RWPE2 (cell line): ENCODE measurements at regions not wholly inside any gene's neighbourhood (a gene's known extent, or its start where the extent isn't known, plus 50 kb on each side); places are given as distances from the start of the nearest gene placed in this dataset.
"Not testable (repeated sequence)": the region's sequence is repeated elsewhere in the genome, so short reads cannot be mapped to it uniquely, and the experiment has no call there.

ENCODE experiments used
- ATAC-seq: fragments of 200-7000 bp; cut with Tn5 transposase; 3 replicates; pipeline ENCODE4 v1.9.1; 2021; ENCODE audit warnings: low read depth
- DNase-seq: peaks from one replicate; pipeline ENCODE4 v3.0.0-alpha.2; 2020; ENCODE audit warnings: low spot score
- H3K27ac ChIP-seq: fragments of 450-650 bp; 2 replicates; pipeline ENCODE4 v1.5.1; 2017; ENCODE audit warnings: mild to moderate bottlenecking; ENCODE audit not compliant: poor library complexity, severe bottlenecking
- H3K27me3 ChIP-seq: fragments of 250-450 bp; sonication (Bioruptor Pico); 2 replicates; pipeline ENCODE4 v1.5.1; 2021; ENCODE audit warnings: mild to moderate bottlenecking, moderate library complexity; ENCODE audit not compliant: insufficient read depth, poor library complexity, severe bottlenecking
- H3K36me3 ChIP-seq: fragments of 250-450 bp; sonication (Bioruptor Pico); 2 replicates; pipeline ENCODE4 v1.5.1; 2020; ENCODE audit warnings: low read depth, mild to moderate bottlenecking, moderate library complexity
- H3K4me1 ChIP-seq: fragments of 250-450 bp; sonication (Bioruptor Pico); 2 replicates; pipeline ENCODE4 v1.5.1; 2021; ENCODE audit warnings: mild to moderate bottlenecking, moderate library complexity; ENCODE audit not compliant: insufficient read depth, poor library complexity, severe bottlenecking
- H3K4me3 ChIP-seq: fragments of 250-450 bp; sonication (Bioruptor Pico); 2 replicates; pipeline ENCODE4 v1.5.1; 2021; ENCODE audit warnings: mild to moderate bottlenecking, moderate library complexity; ENCODE audit not compliant: severe bottlenecking
- H3K9me3 ChIP-seq: fragments of 250-450 bp; sonication (Bioruptor Pico); 2 replicates; pipeline ENCODE4 v1.5.1; 2021; ENCODE audit warnings: mild to moderate bottlenecking, moderate library complexity; ENCODE audit not compliant: severe bottlenecking
- CTCF ChIP-seq: fragments of 450-650 bp; IDR thresholded peaks from one replicate; pipeline ENCODE4 v1.5.1; 2017; ENCODE audit warnings: mild to moderate bottlenecking, moderate library complexity; ENCODE audit not compliant: poor library complexity, severe bottlenecking

- no peak for ATAC-seq
- no peak for DNase-seq
- Histone ChIP-seq H3K4me1 (no peaks in the 10 kb centered on the region), H3K27me3 (no peaks in the 10 kb centered on the region), H3K4me3 (no peak overlapping the region), H3K9me3 (no peaks in the 10 kb centered on the region), H3K36me3 (no peaks in the 10 kb centered on the region), H3K27ac (no peak overlapping the region)
- TF ChIP-seq CTCF, result no peak
These were observed 110.4 kb upstream of the BMPER start for GRCh38 chr7:33794959-33795358.

- DNase-seq, result no peak
- ATAC-seq, result no peak
- Histone ChIP-seq H3K4me3 (no peak overlapping the region), H3K4me1 (no peaks in the 10 kb centered on the region), H3K9me3 (no peaks in the 10 kb centered on the region), H3K36me3 (no peaks in the 10 kb centered on the region), H3K27me3 (no peaks in the 10 kb centered on the region), H3K27ac (no peak overlapping the region)
- no peak for TF ChIP-seq CTCF
These were observed 108.8 kb upstream of the BMPER start for GRCh38 chr7:33796538-33796937.

DNA sequence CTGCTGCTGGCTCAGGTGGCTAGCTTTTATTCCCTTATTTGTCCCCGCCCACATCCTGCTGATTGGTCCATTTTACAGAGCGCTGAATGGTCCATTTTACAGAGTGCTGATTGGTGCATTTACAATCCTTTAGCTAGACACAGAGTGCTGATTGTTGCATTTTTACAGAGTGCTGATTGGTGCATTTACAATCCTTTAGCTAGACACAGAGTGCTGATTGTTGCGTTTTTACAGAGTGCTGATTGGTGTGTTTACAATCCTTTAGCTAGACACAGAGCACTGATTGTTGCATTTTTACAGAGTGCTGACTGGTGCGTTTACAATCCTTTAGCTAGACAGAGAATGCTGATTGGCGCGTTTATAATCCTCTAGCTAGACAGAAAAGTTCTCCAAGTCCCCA is 107.8 kb upstream of the BMPER start:
- not testable (repeated sequence) for H3K9me3 ChIP-seq, H3K36me3 ChIP-seq, DNase-seq, ATAC-seq, H3K27me3 ChIP-seq, H3K4me1 ChIP-seq, H3K4me3 ChIP-seq, H3K27ac ChIP-seq

DNA sequence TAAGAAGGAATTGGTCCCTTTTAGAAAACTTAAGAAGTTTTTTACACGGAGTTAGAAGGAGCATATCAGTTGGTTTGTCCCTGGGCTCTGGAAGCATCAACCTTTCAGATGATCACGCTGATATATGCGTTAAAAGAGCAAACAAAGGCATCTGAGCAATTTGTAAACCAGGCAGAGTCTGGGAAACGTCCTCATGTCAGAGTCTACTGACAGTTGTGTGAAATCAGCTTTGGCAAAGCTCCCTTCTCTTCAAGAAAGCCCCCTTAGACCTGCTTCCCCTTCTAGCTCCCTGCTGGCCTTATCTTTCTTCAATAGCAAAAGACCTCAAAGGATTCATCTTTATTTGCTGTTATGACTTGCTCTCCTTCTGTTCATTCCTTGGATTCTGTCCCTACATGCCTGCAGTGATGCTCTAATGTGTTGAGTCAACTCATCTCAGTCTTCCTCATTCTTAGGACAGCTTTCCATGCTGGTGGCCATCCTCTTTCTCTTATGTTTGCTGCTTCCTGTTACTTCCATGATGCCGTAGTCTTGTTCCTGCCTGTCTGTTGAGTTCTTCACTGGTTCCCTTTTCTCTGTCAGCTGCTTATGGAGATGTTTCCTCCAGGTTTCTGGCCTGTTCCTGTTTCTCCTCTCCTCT is 106.5 kb upstream of the BMPER start:
- no peak for TF ChIP-seq CTCF
- Histone ChIP-seq H3K9me3 (no peaks in the 10 kb centered on the region), H3K4me1 (no peaks in the 10 kb centered on the region), H3K4me3 (no peak overlapping the region), H3K27me3 (no peaks in the 10 kb centered on the region), H3K27ac (no peak overlapping the region), H3K36me3 (no peaks in the 10 kb centered on the region)
- ATAC-seq, result 0 out of 3 replicates have a peak, but pooled peaks have one; percentile 31
- no peak for DNase-seq

DNA sequence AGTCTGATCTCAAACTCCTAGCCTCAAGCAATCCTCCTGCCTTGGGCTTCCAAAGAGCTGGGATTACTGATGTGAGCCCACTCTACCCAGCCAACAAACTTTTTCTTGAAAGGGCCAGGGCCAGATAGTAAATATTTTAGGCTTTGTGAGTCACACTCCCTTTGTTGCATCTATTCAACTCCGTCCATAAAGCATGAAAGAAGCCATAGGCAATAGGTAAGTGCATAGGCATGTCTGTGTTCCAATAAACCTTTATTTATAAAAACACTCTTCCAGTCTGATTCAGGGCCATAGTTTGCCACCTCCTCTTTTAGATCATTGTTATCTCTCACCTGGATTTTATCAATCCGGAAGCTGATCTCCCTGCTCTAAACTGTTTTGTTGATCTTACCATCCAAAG is 105.6 kb upstream of the BMPER start:
- no peak for TF ChIP-seq CTCF
- DNase-seq, result no peak
- no peak for ATAC-seq
- H3K4me1 ChIP-seq, result no peaks in the 10 kb centered on the region
- no peaks in the 10 kb centered on the region for H3K27me3 ChIP-seq
- H3K4me3 ChIP-seq, result no peak overlapping the region
- H3K9me3 ChIP-seq, result no peaks in the 10 kb centered on the region
- H3K27ac ChIP-seq, result no peak overlapping the region
- H3K36me3 ChIP-seq, result no peaks in the 10 kb centered on the region
